IPS-NIHi11 (cell line): ENCODE measurements at regions not wholly inside any gene's neighbourhood (a gene's known extent, or its start where the extent isn't known, plus 50 kb on each side); places are given as distances from the start of the nearest gene placed in this dataset.
A peak's percentile ranks its signal among the peaks of the same experiment; 100 is the strongest.
"Not testable (repeated sequence)": the region's sequence is repeated elsewhere in the genome, so short reads cannot be mapped to it uniquely, and the experiment has no call there.

Experiments
- DNase-seq: peaks from one replicate; pipeline ENCODE4 v3.0.0; 2012; ENCODE audit warnings: mixed read lengths, low spot score

- DNase-seq: no peak
These were observed 124.7 kb upstream of the NANOGP8 start for GRCh38 chr15:35209838-35210237.

GRCh38 chr15:35208353-35208752, 123.3 kb upstream of the NANOGP8 start:
- DNase-seq: no peak

GRCh38 chr15:35206060-35206675, 121.1 kb upstream of the NANOGP8 start:
- DNase-seq: peak; percentile 42

GRCh38 chr15:35198197-35198596, 113.1 kb upstream of the NANOGP8 start:
- no peak for DNase-seq

GRCh38 chr15:35197754-35198153, 112.7 kb upstream of the NANOGP8 start:
- DNase-seq: no peak

- DNase-seq: no peak
These were observed 112.2 kb upstream of the NANOGP8 start for GRCh38 chr15:35197306-35197705.

GRCh38 chr15:35196273-35196672, 111.2 kb upstream of the NANOGP8 start:
- DNase-seq: no peak

GRCh38 chr15:35195649-35196048, 110.6 kb upstream of the NANOGP8 start:
- DNase-seq: no peak

- no peak for DNase-seq
These were observed 109.9 kb upstream of the NANOGP8 start for GRCh38 chr15:35195031-35195430.

- DNase-seq: no peak
These were observed 109.2 kb upstream of the NANOGP8 start for GRCh38 chr15:35194296-35194695.

GRCh38 chr15:35191783-35192182, 106.7 kb upstream of the NANOGP8 start:
- no peak for DNase-seq

GRCh38 chr15:35186346-35186745, 101.3 kb upstream of the NANOGP8 start:
- no peak for DNase-seq

- no peak for DNase-seq
These were observed 99.6 kb upstream of the NANOGP8 start for GRCh38 chr15:35184646-35185045.

- DNase-seq: peak; percentile 58
These were observed 97.9 kb upstream of the NANOGP8 start for GRCh38 chr15:35182841-35183479.

GRCh38 chr15:35181538-35181937, 96.4 kb upstream of the NANOGP8 start:
- DNase-seq: no peak

GRCh38 chr15:35179739-35180138, 94.6 kb upstream of the NANOGP8 start:
- DNase-seq: no peak

- DNase-seq: not testable (repeated sequence)
These were observed 93.1 kb upstream of the NANOGP8 start for GRCh38 chr15:35178186-35178585.

- DNase-seq: no peak
These were observed 89.9 kb upstream of the NANOGP8 start for GRCh38 chr15:35174948-35175347.

- DNase-seq: no peak
These were observed 88.5 kb upstream of the NANOGP8 start for GRCh38 chr15:35173444-35174118.

GRCh38 chr15:35170207-35170606, 85.1 kb upstream of the NANOGP8 start:
- DNase-seq: no peak

- no peak for DNase-seq
These were observed 83.4 kb upstream of the NANOGP8 start for GRCh38 chr15:35168464-35168863.

GRCh38 chr15:35167675-35168074, 82.6 kb upstream of the NANOGP8 start:
- DNase-seq: no peak

- no peak for DNase-seq
These were observed 81.8 kb upstream of the NANOGP8 start for GRCh38 chr15:35166730-35167359.
